ENCODE measurements at regions not wholly inside any gene's neighbourhood (a gene's known extent, or its start where the extent isn't known, plus 50 kb on each side); places are given as distances from the start of the nearest gene placed in this dataset.

DNA sequence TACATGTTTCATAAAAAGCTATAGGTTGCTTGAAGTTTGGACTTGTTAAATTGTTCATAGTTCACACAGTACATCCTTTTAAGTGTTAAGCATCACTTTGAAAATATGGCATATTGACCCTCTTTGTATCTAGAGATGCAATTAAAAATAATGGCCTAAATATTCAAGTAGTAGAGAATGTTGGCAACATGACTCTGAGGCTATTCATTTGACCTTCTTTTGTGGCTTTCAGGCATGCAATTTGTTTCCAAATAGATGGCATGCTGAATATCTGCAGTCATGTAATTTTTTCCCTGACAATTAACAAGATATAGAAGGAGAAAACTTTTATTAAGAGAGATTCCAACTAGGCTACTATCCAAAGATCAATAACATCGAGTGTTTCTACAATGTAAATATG lies 230.5 kb upstream of the ZRANB2 start:
- TF ChIP-seq, protein P1, sequence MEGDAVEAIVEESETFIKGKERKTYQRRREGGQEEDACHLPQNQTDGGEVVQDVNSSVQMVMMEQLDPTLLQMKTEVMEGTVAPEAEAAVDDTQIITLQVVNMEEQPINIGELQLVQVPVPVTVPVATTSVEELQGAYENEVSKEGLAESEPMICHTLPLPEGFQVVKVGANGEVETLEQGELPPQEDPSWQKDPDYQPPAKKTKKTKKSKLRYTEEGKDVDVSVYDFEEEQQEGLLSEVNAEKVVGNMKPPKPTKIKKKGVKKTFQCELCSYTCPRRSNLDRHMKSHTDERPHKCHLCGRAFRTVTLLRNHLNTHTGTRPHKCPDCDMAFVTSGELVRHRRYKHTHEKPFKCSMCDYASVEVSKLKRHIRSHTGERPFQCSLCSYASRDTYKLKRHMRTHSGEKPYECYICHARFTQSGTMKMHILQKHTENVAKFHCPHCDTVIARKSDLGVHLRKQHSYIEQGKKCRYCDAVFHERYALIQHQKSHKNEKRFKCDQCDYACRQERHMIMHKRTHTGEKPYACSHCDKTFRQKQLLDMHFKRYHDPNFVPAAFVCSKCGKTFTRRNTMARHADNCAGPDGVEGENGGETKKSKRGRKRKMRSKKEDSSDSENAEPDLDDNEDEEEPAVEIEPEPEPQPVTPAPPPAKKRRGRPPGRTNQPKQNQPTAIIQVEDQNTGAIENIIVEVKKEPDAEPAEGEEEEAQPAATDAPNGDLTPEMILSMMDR (IDR thresholded peaks at IDR 0.05) = no peak
- TF ChIP-seq POLR2A (IDR thresholded peaks at IDR 0.05) = no peak
- no peak overlapping the region for H3K4me3 ChIP-seq (ENCODE audit: low read depth, poor library complexity, severe bottlenecking)
- intact Hi-C loops (cut with DNase I; ENCODE audit: low total_unique reads) = no loop called here
- WGBS, 2 donors = 36 to 44% methylated on average over 1 of the region's 1 CpG
- DNase-seq (ENCODE audit: low spot score in 2 of 2) = no peak

GRCh38 chr1:71307451-71307850 lies 226.6 kb upstream of the ZRANB2 start:
- peak in 1 of 2 donors; percentile 33 for DNase-seq (ENCODE audit: low spot score in 2 of 2)
- TF ChIP-seq, protein P1 (IDR thresholded peaks at IDR 0.05) = no peak
- no peak for TF ChIP-seq POLR2A (IDR thresholded peaks at IDR 0.05)
- H3K4me3 ChIP-seq (ENCODE audit: low read depth, poor library complexity, severe bottlenecking) = no peak overlapping the region
- intact Hi-C loops (cut with DNase I; ENCODE audit: low total_unique reads) = no loop called here

- WGBS, 2 donors = 46 to 56% methylated on average over 3 of the region's 3 CpGs
- intact Hi-C loops (cut with DNase I; ENCODE audit: low total_unique reads) = no loop called here
These were observed 223.3 kb upstream of the ZRANB2 start for GRCh38 chr1:71304125-71304524.

GRCh38 chr1:71303617-71304041 lies 222.8 kb upstream of the ZRANB2 start:
- WGBS, 2 donors = 66% methylated on average over 4 of the region's 4 CpGs
- TF ChIP-seq POLR2A (IDR thresholded peaks at IDR 0.05) = no peak
- TF ChIP-seq, protein P1 (IDR thresholded peaks at IDR 0.05) = no peak
- intact Hi-C loops (cut with DNase I; ENCODE audit: low total_unique reads) = no loop called here
- no peak overlapping the region for H3K4me3 ChIP-seq (ENCODE audit: low read depth, poor library complexity, severe bottlenecking)
- no peak for DNase-seq (ENCODE audit: low spot score in 2 of 2)

More at GRCh38 chr1:71304125-71304524, 223.3 kb upstream of the ZRANB2 start:
- DNase-seq (ENCODE audit: low spot score in 2 of 2) = no peak
- TF ChIP-seq, protein P1 (IDR thresholded peaks at IDR 0.05) = no peak
- no peak for TF ChIP-seq POLR2A (IDR thresholded peaks at IDR 0.05)
- no peak overlapping the region for H3K4me3 ChIP-seq (ENCODE audit: low read depth, poor library complexity, severe bottlenecking)

- WGBS, 2 donors = 30 to 43% methylated on average over 2 of the region's 2 CpGs
- TF ChIP-seq, protein P1 (IDR thresholded peaks at IDR 0.05) = no peak
- no peak for TF ChIP-seq POLR2A (IDR thresholded peaks at IDR 0.05)
- intact Hi-C loops (cut with DNase I; ENCODE audit: low total_unique reads) = no loop called here
- peak in 1 of 2 donors; percentile 64 for DNase-seq (ENCODE audit: low spot score in 2 of 2)
- H3K4me3 ChIP-seq (ENCODE audit: low read depth, poor library complexity, severe bottlenecking) = no peak overlapping the region
These were observed 217.8 kb upstream of the ZRANB2 start for GRCh38 chr1:71298633-71299032.

- H3K4me3 ChIP-seq (ENCODE audit: low read depth, poor library complexity, severe bottlenecking) = no peak overlapping the region
- intact Hi-C loops (cut with DNase I; ENCODE audit: low total_unique reads) = no loop called here
- no peak for DNase-seq (ENCODE audit: low spot score in 2 of 2)
- WGBS, 2 donors = 41% methylated on average over 2 of the region's 2 CpGs
- TF ChIP-seq, protein P1 (IDR thresholded peaks at IDR 0.05) = no peak
- no peak for TF ChIP-seq POLR2A (IDR thresholded peaks at IDR 0.05)
These were observed 215.8 kb upstream of the ZRANB2 start for GRCh38 chr1:71296551-71297134.

Data from lower leg skin (tissue), 4 donors.